Fibroblast of skin of left quadriceps (primary cell): ENCODE measurements at regions not wholly inside any gene's neighbourhood (a gene's known extent, or its start where the extent isn't known, plus 50 kb on each side); places are given as distances from the start of the nearest gene placed in this dataset.

Experiments used
- DNase-seq, 2 experiments: peaks; one replicate each; pipeline ENCODE4 v3.0.0-alpha.2; 2013; ENCODE audit warnings: low read depth in 2 of 2

- no peak for DNase-seq
These were observed 103.1 kb upstream of the MYO16 start for GRCh38 chr13:108526286-108526685.

- DNase-seq, result no peak
These were observed 101.6 kb upstream of the MYO16 start for GRCh38 chr13:108527844-108528243.

GRCh38 chr13:108528303-108528702 lies 101.1 kb upstream of the MYO16 start:
- DNase-seq, result no peak

GRCh38 chr13:108533842-108534241 lies 95.6 kb upstream of the MYO16 start:
- DNase-seq, result no peak

- no peak for DNase-seq
These were observed 94.7 kb upstream of the MYO16 start for GRCh38 chr13:108534728-108535127.

- DNase-seq, result no peak
These were observed 79.5 kb upstream of the MYO16 start for GRCh38 chr13:108549934-108550333.

DNA sequence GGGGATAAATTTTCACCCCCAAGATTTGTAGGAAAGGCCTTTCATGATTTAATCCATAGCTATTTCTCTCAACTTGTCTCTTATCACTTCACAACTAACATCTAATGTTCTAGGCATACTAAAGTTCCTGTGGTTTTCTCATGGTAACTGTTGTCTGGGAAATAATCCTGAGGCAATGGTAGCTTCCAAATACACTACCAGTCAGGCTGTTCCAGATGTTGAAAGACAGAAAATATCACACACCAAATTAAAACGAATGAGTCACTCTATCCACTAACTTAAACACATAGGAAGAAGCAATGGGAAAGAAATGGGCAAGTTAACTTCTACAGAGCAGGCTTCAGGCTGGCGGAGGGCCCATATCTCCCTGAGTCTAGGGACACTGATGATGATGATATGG lies 77.7 kb upstream of the MYO16 start:
- DNase-seq, result no peak

DNA sequence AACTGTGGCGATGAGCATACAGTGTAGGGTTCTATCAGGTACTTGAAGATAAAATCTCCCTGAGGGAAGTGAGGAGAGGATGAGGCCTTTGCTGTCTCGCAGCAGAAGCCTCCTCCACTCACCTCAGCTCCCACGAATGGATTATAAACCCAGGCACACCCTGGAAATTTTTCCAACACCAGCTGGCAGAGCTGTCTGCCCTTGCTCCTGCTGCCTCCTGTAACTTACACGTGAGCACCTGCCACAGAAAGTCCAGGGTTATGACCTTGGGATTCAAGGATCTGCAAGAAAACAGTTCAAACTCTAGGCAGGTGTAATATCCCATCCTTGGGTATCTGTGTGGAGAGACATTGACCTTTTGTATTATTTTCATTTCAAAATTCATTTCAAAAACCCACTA lies 70.9 kb upstream of the MYO16 start:
- DNase-seq, result no peak

GRCh38 chr13:108560093-108560492 lies 69.3 kb upstream of the MYO16 start:
- DNase-seq, result no peak

- no peak for DNase-seq
These were observed 68.3 kb upstream of the MYO16 start for GRCh38 chr13:108561149-108561548.

- no peak for DNase-seq
These were observed 62.8 kb upstream of the MYO16 start for GRCh38 chr13:108566413-108567170.

DNA sequence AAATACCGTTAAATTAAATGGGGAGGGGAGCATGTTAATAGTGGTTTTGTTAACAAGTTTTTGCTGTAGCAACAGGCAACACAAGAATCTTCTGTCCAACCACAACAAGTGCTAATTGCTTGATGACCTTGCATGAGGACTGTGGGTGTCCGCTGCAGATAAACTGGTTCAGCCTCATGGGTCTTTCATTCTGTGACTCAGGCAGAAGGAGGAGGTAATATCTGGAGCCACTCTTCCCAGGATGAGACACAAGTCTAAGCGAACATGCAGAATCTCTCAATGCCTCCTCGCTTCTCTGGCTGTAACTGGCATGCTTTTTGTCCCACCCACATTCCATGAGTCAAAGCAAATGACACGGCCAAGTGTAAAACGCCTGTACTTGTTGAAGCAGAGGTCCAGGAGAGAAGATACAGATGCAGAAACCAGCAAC lies 56.6 kb upstream of the MYO16 start:
- DNase-seq, result no peak

DNA sequence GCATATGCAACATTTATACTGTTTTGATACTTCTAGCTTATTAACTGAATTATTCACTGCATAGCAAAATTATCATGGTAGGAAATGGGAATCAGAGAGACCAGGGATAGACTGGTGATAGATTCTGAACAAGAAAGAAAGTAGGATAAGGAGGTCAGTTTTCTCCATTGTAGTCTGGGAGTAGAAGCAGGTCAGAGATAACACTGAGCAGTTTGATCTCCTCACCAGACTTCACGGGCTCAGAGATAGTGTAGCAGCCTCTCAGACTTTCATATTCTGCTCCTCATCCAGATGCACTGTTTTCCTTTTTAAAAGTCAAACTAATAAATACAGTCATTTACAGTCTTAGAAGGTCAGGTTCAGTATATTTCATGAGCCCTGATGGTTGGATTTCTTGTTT lies 56.0 kb upstream of the MYO16 start:
- DNase-seq, result no peak

GRCh38 chr13:108574856-108575255 lies 54.6 kb upstream of the MYO16 start:
- DNase-seq, result no peak

DNA sequence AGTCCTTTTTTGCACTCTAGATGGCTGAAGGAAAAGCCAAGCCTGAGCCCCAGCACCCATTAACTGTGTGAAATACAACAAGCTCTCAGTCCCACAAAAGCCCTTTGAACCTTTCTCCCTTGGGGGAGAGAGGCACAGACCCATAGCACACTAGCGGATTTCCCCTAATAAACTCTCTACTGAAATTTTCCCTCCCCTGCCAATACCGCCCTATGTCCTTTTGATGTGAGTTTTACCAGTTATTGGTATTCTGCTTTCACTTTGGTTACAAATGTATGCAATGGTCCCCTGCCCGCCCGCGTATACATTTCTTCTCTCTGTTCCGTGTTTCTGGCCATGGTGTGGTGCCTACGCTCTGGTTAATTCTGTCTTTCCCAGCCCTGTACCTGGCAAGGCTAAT lies 54.0 kb upstream of the MYO16 start:
- no peak for DNase-seq
